ENCODE measurements at regions not wholly inside any gene's neighbourhood (a gene's known extent, or its start where the extent isn't known, plus 50 kb on each side); places are given as distances from the start of the nearest gene placed in this dataset.
A peak's percentile ranks its signal among the peaks of the same experiment; 100 is the strongest.

- ChIA-PET CTCF (no interaction called here), POLR2A (no interaction called here)
- peak; percentile 16 for DNase-seq (ENCODE audit: low read depth, low spot score)
- no peak overlapping the region for H3K4me3 ChIP-seq (ENCODE audit: low read depth, low read length)
- no peak for TF ChIP-seq CTCF (IDR thresholded peaks at IDR 0.05; ENCODE audit: insufficient read depth, low read length, missing control alignments)
Measured at GRCh38 chr2:45293182-45293581, 283.9 kb upstream of the SIX2 start.

GRCh38 chr2:45291296-45291701, 282.0 kb upstream of the SIX2 start:
- POLR2A ChIA-PET, result no interaction called here
- no peak for DNase-seq (ENCODE audit: low read depth, low spot score)
- CTCF ChIA-PET, result no interaction called here
- no peak overlapping the region for H3K4me3 ChIP-seq (ENCODE audit: low read depth, low read length)
- TF ChIP-seq CTCF (IDR thresholded peaks at IDR 0.05; ENCODE audit: insufficient read depth, low read length, missing control alignments), result no peak

DNA sequence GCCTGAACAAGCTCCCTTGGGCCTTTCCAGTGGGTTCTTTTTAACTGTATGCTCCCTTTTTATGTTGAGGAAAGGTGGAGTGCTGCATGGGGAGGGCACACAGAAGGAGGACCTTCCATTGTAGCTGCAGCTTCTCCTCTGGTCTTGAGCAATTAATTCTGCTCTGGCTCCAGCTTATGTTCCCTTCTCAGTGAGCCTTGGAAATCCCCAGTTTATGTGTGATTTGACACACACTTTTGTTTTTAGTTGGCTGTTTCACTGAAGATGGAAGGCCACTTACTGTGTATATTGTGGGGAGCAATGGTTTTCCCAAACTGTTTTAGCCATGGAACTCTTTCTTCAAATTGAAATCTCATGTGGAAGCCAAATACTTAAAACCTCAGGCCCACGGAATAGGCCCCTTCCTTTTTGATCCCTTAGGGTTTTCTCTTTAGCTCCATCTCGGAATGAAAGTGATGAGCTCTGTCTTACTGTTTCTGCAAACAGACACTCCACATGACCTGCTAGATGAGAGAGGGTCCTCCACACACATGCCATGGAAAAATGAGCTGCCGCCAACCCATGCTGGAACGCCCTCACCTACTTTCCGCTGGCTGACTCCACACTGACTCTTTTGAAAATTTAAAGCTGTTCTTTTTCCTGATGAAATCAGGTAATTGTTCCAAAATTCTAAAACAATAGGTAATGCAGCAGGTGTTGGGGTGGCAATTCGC, 280.9 kb upstream of the SIX2 start:
- no peak overlapping the region for H3K4me3 ChIP-seq (ENCODE audit: low read depth, low read length)
- no peak for DNase-seq (ENCODE audit: low read depth, low spot score)
- TF ChIP-seq CTCF (IDR thresholded peaks at IDR 0.05; ENCODE audit: insufficient read depth, low read length, missing control alignments), result no peak
- CTCF ChIA-PET, result interaction anchor here (0.6 to 1.1 kb wide), 2 partner anchors 12 to 41 kb away, joined by 3 read pairs; no protein-coding TSS in a partner anchor
- POLR2A ChIA-PET, result no interaction called here

GRCh38 chr2:45288532-45289417, 279.5 kb upstream of the SIX2 start:
- no peak for TF ChIP-seq CTCF (IDR thresholded peaks at IDR 0.05; ENCODE audit: insufficient read depth, low read length, missing control alignments)
- DNase-seq (ENCODE audit: low read depth, low spot score), result peak; percentile 40
- ChIA-PET POLR2A (no interaction called here), CTCF (interaction anchor here (1.1 kb wide), 1 partner anchor 13 kb away, joined by 3 read pairs; no protein-coding TSS in a partner anchor)
- H3K4me3 ChIP-seq (ENCODE audit: low read depth, low read length), result no peak overlapping the region

- ChIA-PET CTCF (interaction anchor here (1.0 kb wide), 1 partner anchor 153 kb away, joined by 3 read pairs; no protein-coding TSS in a partner anchor), POLR2A (no interaction called here)
- H3K4me3 ChIP-seq (ENCODE audit: low read depth, low read length), result no peak overlapping the region
- no peak for TF ChIP-seq CTCF (IDR thresholded peaks at IDR 0.05; ENCODE audit: insufficient read depth, low read length, missing control alignments)
- DNase-seq (ENCODE audit: low read depth, low spot score), result no peak
Measured at GRCh38 chr2:45287045-45287444, 277.8 kb upstream of the SIX2 start.

- CTCF ChIA-PET, result no interaction called here
- POLR2A ChIA-PET, result no interaction called here
- no peak overlapping the region for H3K4me3 ChIP-seq (ENCODE audit: low read depth, low read length)
- no peak for DNase-seq (ENCODE audit: low read depth, low spot score)
- no peak for TF ChIP-seq CTCF (IDR thresholded peaks at IDR 0.05; ENCODE audit: insufficient read depth, low read length, missing control alignments)
Measured at GRCh38 chr2:45285771-45286390, 276.6 kb upstream of the SIX2 start.
